ENCODE measurements at regions not wholly inside any gene's neighbourhood (a gene's known extent, or its start where the extent isn't known, plus 50 kb on each side); places are given as distances from the start of the nearest gene placed in this dataset.
A peak's percentile ranks its signal among the peaks of the same experiment; 100 is the strongest.

GRCh38 chr11:100612766-100613165 lies 74.3 kb upstream of the ARHGAP42 start:
- H3K9me3 Mint-ChIP-seq (ENCODE audit: low read depth, unreplicated experiment): peaks cover 2% of the 10 kb centered on the region
- CTCF ChIA-PET: no interaction called here
- no TSS peak for BruUV-seq (replicated peaks)
- H3K27ac Mint-ChIP-seq (ENCODE audit: unreplicated experiment): no peak overlapping the region
- DNase-seq: no peak
- H3K36me3 Mint-ChIP-seq (ENCODE audit: insufficient read depth, unreplicated experiment): no peaks in the 10 kb centered on the region
- no peaks in the 10 kb centered on the region for H3K4me1 Mint-ChIP-seq (ENCODE audit: low read depth, unreplicated experiment)
- no peak for TF ChIP-seq CTCF (IDR thresholded peaks at IDR 0.05; ENCODE audit: unreplicated experiment)
- intact Hi-C loops (cut with micrococcal nuclease; ENCODE audit: unreplicated experiment): no loop called here
- H3K27me3 Mint-ChIP-seq (ENCODE audit: unreplicated experiment): no peaks in the 10 kb centered on the region
- no peak overlapping the region for H3K4me3 Mint-ChIP-seq (ENCODE audit: low read depth, unreplicated experiment)

- TF ChIP-seq CTCF (IDR thresholded peaks at IDR 0.05; ENCODE audit: unreplicated experiment): no peak
- H3K4me3 Mint-ChIP-seq (ENCODE audit: low read depth, unreplicated experiment): no peak overlapping the region
- H3K36me3 Mint-ChIP-seq (ENCODE audit: insufficient read depth, unreplicated experiment): no peaks in the 10 kb centered on the region
- CTCF ChIA-PET: no interaction called here
- BruUV-seq (replicated peaks): no TSS peak
- intact Hi-C loops (cut with micrococcal nuclease; ENCODE audit: unreplicated experiment): no loop called here
- no peak overlapping the region for H3K27ac Mint-ChIP-seq (ENCODE audit: unreplicated experiment)
- no peaks in the 10 kb centered on the region for H3K4me1 Mint-ChIP-seq (ENCODE audit: low read depth, unreplicated experiment)
- DNase-seq: no peak
- peaks cover 8% of the 10 kb centered on the region for H3K9me3 Mint-ChIP-seq (ENCODE audit: low read depth, unreplicated experiment)
- H3K27me3 Mint-ChIP-seq (ENCODE audit: unreplicated experiment): no peaks in the 10 kb centered on the region
Observed at GRCh38 chr11:100618914-100619313, 68.2 kb upstream of the ARHGAP42 start.

- H3K9me3 Mint-ChIP-seq (ENCODE audit: low read depth, unreplicated experiment): peaks cover 10% of the 10 kb centered on the region
- no peaks in the 10 kb centered on the region for H3K4me1 Mint-ChIP-seq (ENCODE audit: low read depth, unreplicated experiment)
- H3K4me3 Mint-ChIP-seq (ENCODE audit: low read depth, unreplicated experiment): no peak overlapping the region
- no peaks in the 10 kb centered on the region for H3K27me3 Mint-ChIP-seq (ENCODE audit: unreplicated experiment)
- no peaks in the 10 kb centered on the region for H3K36me3 Mint-ChIP-seq (ENCODE audit: insufficient read depth, unreplicated experiment)
- TF ChIP-seq CTCF (IDR thresholded peaks at IDR 0.05; ENCODE audit: unreplicated experiment): no peak
- CTCF ChIA-PET: no interaction called here
- intact Hi-C loops (cut with micrococcal nuclease; ENCODE audit: unreplicated experiment): no loop called here
- no peak for DNase-seq
- BruUV-seq (replicated peaks): no TSS peak
- H3K27ac Mint-ChIP-seq (ENCODE audit: unreplicated experiment): peak overlapping the region; percentile 43
Observed at GRCh38 chr11:100619484-100619883, 67.6 kb upstream of the ARHGAP42 start.

GRCh38 chr11:100622404-100622803 lies 64.7 kb upstream of the ARHGAP42 start:
- no TSS peak for BruUV-seq (replicated peaks)
- intact Hi-C loops (cut with micrococcal nuclease; ENCODE audit: unreplicated experiment): no loop called here
- CTCF ChIA-PET: no interaction called here

More at GRCh38 chr11:100622404-100622803, 64.7 kb upstream of the ARHGAP42 start:
- Mint-ChIP-seq H3K36me3 (ENCODE audit: insufficient read depth, unreplicated experiment) (no peaks in the 10 kb centered on the region), H3K4me1 (ENCODE audit: low read depth, unreplicated experiment) (no peaks in the 10 kb centered on the region), H3K27me3 (ENCODE audit: unreplicated experiment) (no peaks in the 10 kb centered on the region), H3K4me3 (ENCODE audit: low read depth, unreplicated experiment) (no peak overlapping the region), H3K27ac (ENCODE audit: unreplicated experiment) (no peak overlapping the region), H3K9me3 (ENCODE audit: low read depth, unreplicated experiment) (peaks cover 10% of the 10 kb centered on the region)
- DNase-seq: no peak
- no peak for TF ChIP-seq CTCF (IDR thresholded peaks at IDR 0.05; ENCODE audit: unreplicated experiment)
